Upper lobe of left lung (tissue), 6 donors: ENCODE measurements at regions not wholly inside any gene's neighbourhood (a gene's known extent, or its start where the extent isn't known, plus 50 kb on each side); places are given as distances from the start of the nearest gene placed in this dataset.

Source experiments
- ATAC-seq, 2 donors: fragments of 200-7000 bp; cut with Tn5 transposase; one replicate each; pipeline ENCODE4 v1.9.1; 2022; ENCODE audit warnings: mild to moderate bottlenecking in 2 of 2, moderate library complexity in 2 of 2; ENCODE audit not compliant: low FRiP score in 2 of 2
- DNase-seq, 2 donors: peaks; one replicate each; pipeline ENCODE4 v3.0.0-alpha.2; 2019 to 2020
- H3K27ac ChIP-seq, 4 donors: fragments of 200-600 bp; sonication (generic); one replicate each; pipeline ENCODE4 v1.5.1; 2016 to 2019
- H3K27me3 ChIP-seq, 4 donors: fragments of 200-600 bp; sonication (generic); one replicate each; pipeline ENCODE4 v1.5.1; 2017 to 2019
- H3K36me3 ChIP-seq, 4 donors: fragments of 200-600 bp; sonication (generic); one replicate each; pipeline ENCODE4 v1.5.1; 2016 to 2019
- H3K4me1 ChIP-seq, 4 donors: fragments of 200-600 bp; sonication (generic); one replicate each; pipeline ENCODE4 v1.5.1; 2018 to 2019
- H3K4me3 ChIP-seq, 4 donors: fragments of 200-600 bp; sonication (generic); one replicate each; pipeline ENCODE4 v1.5.1; 2017 to 2019; ENCODE audit warnings: mild to moderate bottlenecking in 2 of 4, moderate library complexity in 1 of 4
- H3K9me3 ChIP-seq, 4 donors: fragments of 200-600 bp; sonication (generic); one replicate each; pipeline ENCODE4 v1.5.1; 2018 to 2019
- EP300 ChIP-seq, 4 donors: sonication (generic); formaldehyde crosslinking; IDR thresholded peaks; one replicate each; pipeline ENCODE4 v1.5.1; 2017; ENCODE audit warnings: antibody characterized with exemption in 4 of 4, control low read depth in 2 of 4
- POLR2A ChIP-seq, 4 donors: fragments of 450-650 bp; IDR thresholded peaks; one replicate each; pipeline ENCODE4 v1.5.1; 2016 to 2017; ENCODE audit warnings: antibody characterized with exemption in 4 of 4, mild to moderate bottlenecking in 2 of 4
- POLR2AphosphoS5 ChIP-seq, 2 donors: sonication (generic); formaldehyde crosslinking; IDR thresholded peaks; one replicate each; pipeline ENCODE4 v1.5.1; 2017; ENCODE audit warnings: antibody characterized with exemption in 2 of 2
- WGBS, 2 donors: methylation state at CpG; one replicate each; pipeline ENCODE4 v1.1.5; 2017 to 2018; 5-methylcytosine and 5-hydroxymethylcytosine counted together
- TF ChIP-seq, protein P1 (sequence below), 6 experiments: fragments of 450-650 bp in 4 of 6; fragments of 200-600 bp in 2 of 6; sonication (generic) in 2 of 6; IDR thresholded peaks; one replicate each; pipeline ENCODE4 v1.5.1; 2016 to 2019; ENCODE audit warnings: antibody characterized with exemption in 6 of 6
- donor health status: DM: no; HTN: no; CAD: no; lungs with moderate emphysema.
- donor health status: DM: no; HTN: yes; CAD: no; lungs with severe emphysema.

GRCh38 chr7:84668116-84668515 lies 473.5 kb upstream of the SEMA3A start:
- ATAC-seq (no peak), DNase-seq (no peak)
- peaks cover 0 to 3% (median 0%) of the 10 kb centered on the region in 4 donors for H3K4me1 ChIP-seq
- no peak overlapping the region for H3K4me3 ChIP-seq
- no peaks in the 10 kb centered on the region for H3K27me3 ChIP-seq
- no peaks in the 10 kb centered on the region for H3K9me3 ChIP-seq
- no peak for TF ChIP-seq POLR2AphosphoS5 (IDR thresholded peaks at IDR 0.05)
- TF ChIP-seq, protein P1, sequence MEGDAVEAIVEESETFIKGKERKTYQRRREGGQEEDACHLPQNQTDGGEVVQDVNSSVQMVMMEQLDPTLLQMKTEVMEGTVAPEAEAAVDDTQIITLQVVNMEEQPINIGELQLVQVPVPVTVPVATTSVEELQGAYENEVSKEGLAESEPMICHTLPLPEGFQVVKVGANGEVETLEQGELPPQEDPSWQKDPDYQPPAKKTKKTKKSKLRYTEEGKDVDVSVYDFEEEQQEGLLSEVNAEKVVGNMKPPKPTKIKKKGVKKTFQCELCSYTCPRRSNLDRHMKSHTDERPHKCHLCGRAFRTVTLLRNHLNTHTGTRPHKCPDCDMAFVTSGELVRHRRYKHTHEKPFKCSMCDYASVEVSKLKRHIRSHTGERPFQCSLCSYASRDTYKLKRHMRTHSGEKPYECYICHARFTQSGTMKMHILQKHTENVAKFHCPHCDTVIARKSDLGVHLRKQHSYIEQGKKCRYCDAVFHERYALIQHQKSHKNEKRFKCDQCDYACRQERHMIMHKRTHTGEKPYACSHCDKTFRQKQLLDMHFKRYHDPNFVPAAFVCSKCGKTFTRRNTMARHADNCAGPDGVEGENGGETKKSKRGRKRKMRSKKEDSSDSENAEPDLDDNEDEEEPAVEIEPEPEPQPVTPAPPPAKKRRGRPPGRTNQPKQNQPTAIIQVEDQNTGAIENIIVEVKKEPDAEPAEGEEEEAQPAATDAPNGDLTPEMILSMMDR (IDR thresholded peaks at IDR 0.05): no peak
- TF ChIP-seq EP300 (IDR thresholded peaks at IDR 0.05): no peak
- no peak for TF ChIP-seq POLR2A (IDR thresholded peaks at IDR 0.05)
- no peaks in the 10 kb centered on the region for H3K36me3 ChIP-seq
- WGBS, 2 donors: 16 to 25% methylated on average over 1 of the region's 1 CpG
- no peak overlapping the region for H3K27ac ChIP-seq

GRCh38 chr7:84666651-84667050 lies 472.1 kb upstream of the SEMA3A start:
- Histone ChIP-seq H3K36me3 (no peaks in the 10 kb centered on the region), H3K9me3 (no peaks in the 10 kb centered on the region), H3K4me1 (peaks cover 0 to 3% (median 0%) of the 10 kb centered on the region in 4 donors), H3K27ac (no peak overlapping the region), H3K4me3 (no peak overlapping the region), H3K27me3 (no peaks in the 10 kb centered on the region)
- DNase-seq (no peak), ATAC-seq (no peak)
- 84 to 89% methylated on average over 2 of the region's 2 CpGs for WGBS, 2 donors
- TF ChIP-seq POLR2A (IDR thresholded peaks at IDR 0.05) (no peak), POLR2AphosphoS5 (IDR thresholded peaks at IDR 0.05) (no peak), EP300 (IDR thresholded peaks at IDR 0.05) (no peak)
- TF ChIP-seq, protein P1 (IDR thresholded peaks at IDR 0.05): no peak

- no peak overlapping the region for H3K27ac ChIP-seq
- 77 to 91% methylated on average over 2 of the region's 2 CpGs for WGBS, 2 donors
- H3K9me3 ChIP-seq: no peaks in the 10 kb centered on the region
- no peaks in the 10 kb centered on the region for H3K36me3 ChIP-seq
- H3K27me3 ChIP-seq: no peaks in the 10 kb centered on the region
- no peak overlapping the region for H3K4me3 ChIP-seq
- ATAC-seq (no peak), DNase-seq (no peak)
- TF ChIP-seq POLR2AphosphoS5 (IDR thresholded peaks at IDR 0.05) (no peak), EP300 (IDR thresholded peaks at IDR 0.05) (no peak), POLR2A (IDR thresholded peaks at IDR 0.05) (no peak)
- TF ChIP-seq, protein P1 (IDR thresholded peaks at IDR 0.05): no peak
- H3K4me1 ChIP-seq: peaks cover 0 to 3% (median 0%) of the 10 kb centered on the region in 4 donors
Measured at GRCh38 chr7:84665339-84665738, 470.8 kb upstream of the SEMA3A start.

GRCh38 chr7:84664626-84665025 lies 470.0 kb upstream of the SEMA3A start:
- ATAC-seq (no peak), DNase-seq (no peak)
- WGBS, 2 donors: 56 to 60% methylated on average over 1 of the region's 1 CpG

GRCh38 chr7:84663224-84663623 lies 468.6 kb upstream of the SEMA3A start:
- DNase-seq: no peak
- ATAC-seq: no peak
- TF ChIP-seq POLR2AphosphoS5 (IDR thresholded peaks at IDR 0.05) (no peak), POLR2A (IDR thresholded peaks at IDR 0.05) (no peak), EP300 (IDR thresholded peaks at IDR 0.05) (no peak)
- TF ChIP-seq, protein P1 (IDR thresholded peaks at IDR 0.05): no peak
- H3K4me1 ChIP-seq: no peaks in the 10 kb centered on the region
- WGBS, 2 donors: 76 to 97% methylated on average over 1 of the region's 1 CpG
- no peak overlapping the region for H3K27ac ChIP-seq
- H3K4me3 ChIP-seq: no peak overlapping the region
- H3K36me3 ChIP-seq: no peaks in the 10 kb centered on the region
- no peaks in the 10 kb centered on the region for H3K9me3 ChIP-seq
- no peaks in the 10 kb centered on the region for H3K27me3 ChIP-seq

More at GRCh38 chr7:84664626-84665025, 470.0 kb upstream of the SEMA3A start:
- no peaks in the 10 kb centered on the region for H3K36me3 ChIP-seq
- no peaks in the 10 kb centered on the region for H3K9me3 ChIP-seq
- H3K4me3 ChIP-seq: no peak overlapping the region
- H3K4me1 ChIP-seq: peaks cover 0 to 2% (median 0%) of the 10 kb centered on the region in 4 donors
- TF ChIP-seq POLR2A (IDR thresholded peaks at IDR 0.05) (no peak), POLR2AphosphoS5 (IDR thresholded peaks at IDR 0.05) (no peak), EP300 (IDR thresholded peaks at IDR 0.05) (no peak)
- TF ChIP-seq, protein P1 (IDR thresholded peaks at IDR 0.05): no peak
- H3K27ac ChIP-seq: no peak overlapping the region
- no peaks in the 10 kb centered on the region for H3K27me3 ChIP-seq
